ENCODE measurements at regions not wholly inside any gene's neighbourhood (a gene's known extent, or its start where the extent isn't known, plus 50 kb on each side); places are given as distances from the start of the nearest gene placed in this dataset.

DNA sequence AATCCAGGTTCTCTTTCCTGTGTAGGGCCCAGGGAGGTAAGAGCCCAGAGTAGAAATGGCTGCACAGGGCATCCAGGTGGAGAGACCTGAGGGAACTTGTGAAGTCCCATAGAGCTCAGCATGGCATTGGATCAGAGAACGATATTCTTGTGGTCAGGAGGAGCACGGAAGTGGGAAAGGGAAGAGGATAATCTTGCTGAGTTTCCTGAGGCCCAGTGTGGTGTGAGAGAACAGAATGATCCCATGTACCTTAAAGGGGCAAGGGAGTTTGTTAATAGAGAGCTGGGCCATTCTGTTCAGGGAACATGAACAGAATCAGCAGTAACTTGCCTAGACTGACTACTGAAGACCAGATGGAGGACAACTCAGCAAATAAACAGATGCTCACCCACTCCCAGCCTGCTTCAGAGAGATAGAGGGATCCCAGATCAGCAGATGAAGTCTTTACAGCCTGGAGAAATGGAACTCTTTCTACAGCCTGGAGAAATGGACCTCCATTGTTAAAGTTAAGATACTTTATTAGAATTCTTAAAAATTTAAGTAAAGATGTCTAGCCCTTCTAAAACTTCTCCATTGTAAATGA, 119.7 kb upstream of the ELL2 start:
- no peak for TF ChIP-seq ZFX (IDR thresholded peaks at IDR 0.05; ENCODE audit: borderline replicate concordance)
- TF ChIP-seq CTCF (IDR thresholded peaks at IDR 0.05): no peak
- H3K27ac ChIP-seq: no peak overlapping the region

- H3K27ac ChIP-seq: no peak overlapping the region
Observed at GRCh38 chr5:96080557-96080956, 118.9 kb upstream of the ELL2 start.

GRCh38 chr5:96079962-96080361, 118.3 kb upstream of the ELL2 start:
- no peak for TF ChIP-seq ZFX (IDR thresholded peaks at IDR 0.05; ENCODE audit: borderline replicate concordance)
- H3K27ac ChIP-seq: no peak overlapping the region

More at GRCh38 chr5:96080557-96080956, 118.9 kb upstream of the ELL2 start:
- no peak for TF ChIP-seq ZFX (IDR thresholded peaks at IDR 0.05; ENCODE audit: borderline replicate concordance)
- TF ChIP-seq CTCF (IDR thresholded peaks at IDR 0.05): no peak

DNA sequence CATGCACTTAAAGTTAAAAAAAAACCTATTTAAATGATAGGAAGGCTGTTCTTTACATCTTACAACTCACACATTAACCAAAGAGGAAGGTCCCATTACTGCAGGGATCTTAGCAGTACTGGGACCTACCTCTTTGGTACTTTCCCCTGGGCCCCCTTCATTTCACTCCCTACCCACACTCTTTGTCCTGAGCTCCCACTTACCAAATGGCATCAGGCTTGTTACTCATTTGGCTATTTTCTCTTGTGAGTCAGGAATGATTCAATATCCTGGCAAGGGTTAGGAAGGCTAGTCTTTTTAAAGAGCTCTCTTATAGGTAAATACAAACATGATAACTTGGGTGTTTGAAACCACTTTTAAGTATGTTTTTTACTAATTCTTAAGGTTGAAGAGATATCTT, 117.4 kb upstream of the ELL2 start:
- no peak for TF ChIP-seq ZFX (IDR thresholded peaks at IDR 0.05; ENCODE audit: borderline replicate concordance)
- TF ChIP-seq CTCF (IDR thresholded peaks at IDR 0.05): no peak
- H3K27ac ChIP-seq: no peak overlapping the region

DNA sequence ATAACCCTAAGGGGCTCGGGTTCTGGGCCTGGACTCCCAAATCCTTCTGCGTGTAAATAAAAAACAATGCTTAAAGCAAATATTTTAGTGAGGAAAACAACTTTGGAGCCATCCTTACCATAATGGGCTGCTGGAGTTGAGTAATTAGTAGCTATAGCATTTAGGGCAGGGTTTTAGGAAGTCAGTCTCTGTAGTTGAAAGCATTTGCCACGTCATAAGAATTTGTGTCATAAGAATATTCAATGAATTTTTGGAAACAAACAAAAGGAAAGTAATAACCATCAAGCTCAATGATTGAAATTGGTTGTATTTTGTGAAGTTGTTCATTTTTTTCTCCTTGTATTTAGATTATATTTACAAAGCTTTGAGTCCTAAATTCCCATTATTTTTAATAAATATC, 114.8 kb upstream of the ELL2 start:
- no peak for TF ChIP-seq ZFX (IDR thresholded peaks at IDR 0.05; ENCODE audit: borderline replicate concordance)

DNA sequence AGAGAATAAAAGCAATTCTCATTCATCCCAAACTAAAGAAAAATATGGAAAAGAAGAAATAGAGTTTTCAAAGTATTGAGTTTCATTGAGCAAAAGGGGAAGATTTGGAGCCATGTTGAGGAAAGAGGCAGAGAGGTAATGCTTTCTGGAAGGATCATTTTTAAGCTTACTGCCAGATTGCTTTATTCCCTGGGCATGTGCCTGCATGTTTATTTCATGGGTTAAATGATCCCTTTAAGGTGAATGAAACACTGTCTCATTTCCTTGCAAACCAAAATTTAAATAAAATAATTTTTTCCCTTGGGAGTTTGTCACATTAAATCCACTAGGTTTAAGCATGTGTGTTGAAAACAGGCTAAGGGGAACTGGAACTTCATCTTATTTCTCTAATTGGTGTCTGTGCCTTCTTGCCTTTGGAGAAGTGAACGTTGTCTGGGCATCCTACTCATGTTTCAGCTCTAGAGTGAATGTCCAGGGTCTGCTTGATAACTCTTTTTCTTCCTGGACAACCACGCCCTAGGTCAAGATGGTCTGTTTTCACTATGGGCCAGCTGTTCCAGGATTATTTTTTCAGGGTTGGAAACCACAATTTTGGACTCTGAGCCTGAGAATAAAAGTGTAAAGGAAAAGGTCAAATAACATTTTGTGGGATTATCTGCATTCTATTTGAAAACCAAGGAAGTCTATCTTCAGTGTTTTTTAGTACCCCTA, 114.1 kb upstream of the ELL2 start:
- TF ChIP-seq CTCF (IDR thresholded peaks at IDR 0.05): no peak
- no peak for TF ChIP-seq ZFX (IDR thresholded peaks at IDR 0.05; ENCODE audit: borderline replicate concordance)
- H3K27ac ChIP-seq: no peak overlapping the region

More for the DNA sequence above, 114.8 kb upstream of the ELL2 start:
- no peak overlapping the region for H3K27ac ChIP-seq

GRCh38 chr5:96074870-96075269, 113.2 kb upstream of the ELL2 start:
- no peak overlapping the region for H3K27ac ChIP-seq
- TF ChIP-seq CTCF (IDR thresholded peaks at IDR 0.05) (no peak), ZFX (IDR thresholded peaks at IDR 0.05; ENCODE audit: borderline replicate concordance) (no peak)

GRCh38 chr5:96074460-96074859, 112.8 kb upstream of the ELL2 start:
- TF ChIP-seq CTCF (IDR thresholded peaks at IDR 0.05) (no peak), ZFX (IDR thresholded peaks at IDR 0.05; ENCODE audit: borderline replicate concordance) (no peak)
- H3K27ac ChIP-seq: no peak overlapping the region
